Stimulated activated CD4-positive, alpha-beta T cell treated with anti-CD3 and anti-CD28 coated beads, Interleukin-2, amount 100 ng/mL, for 24 hours (primary cell): ENCODE measurements at regions not wholly inside any gene's neighbourhood (a gene's known extent, or its start where the extent isn't known, plus 50 kb on each side); places are given as distances from the start of the nearest gene placed in this dataset.
A peak's percentile ranks its signal among the peaks of the same experiment; 100 is the strongest.
"Not testable (repeated sequence)": the region's sequence is repeated elsewhere in the genome, so short reads cannot be mapped to it uniquely, and the experiment has no call there.

ENCODE experiments used
- DNase-seq, 2 donors: peaks; one replicate each; pipeline ENCODE4 v3.0.0-alpha.2; 2020

- DNase-seq = no peak
Observed at GRCh38 chr21:41582866-41583265, 74.9 kb upstream of the TMPRSS2 start.

- DNase-seq = no peak
Observed at GRCh38 chr21:41582298-41582840, 74.4 kb upstream of the TMPRSS2 start.

DNA sequence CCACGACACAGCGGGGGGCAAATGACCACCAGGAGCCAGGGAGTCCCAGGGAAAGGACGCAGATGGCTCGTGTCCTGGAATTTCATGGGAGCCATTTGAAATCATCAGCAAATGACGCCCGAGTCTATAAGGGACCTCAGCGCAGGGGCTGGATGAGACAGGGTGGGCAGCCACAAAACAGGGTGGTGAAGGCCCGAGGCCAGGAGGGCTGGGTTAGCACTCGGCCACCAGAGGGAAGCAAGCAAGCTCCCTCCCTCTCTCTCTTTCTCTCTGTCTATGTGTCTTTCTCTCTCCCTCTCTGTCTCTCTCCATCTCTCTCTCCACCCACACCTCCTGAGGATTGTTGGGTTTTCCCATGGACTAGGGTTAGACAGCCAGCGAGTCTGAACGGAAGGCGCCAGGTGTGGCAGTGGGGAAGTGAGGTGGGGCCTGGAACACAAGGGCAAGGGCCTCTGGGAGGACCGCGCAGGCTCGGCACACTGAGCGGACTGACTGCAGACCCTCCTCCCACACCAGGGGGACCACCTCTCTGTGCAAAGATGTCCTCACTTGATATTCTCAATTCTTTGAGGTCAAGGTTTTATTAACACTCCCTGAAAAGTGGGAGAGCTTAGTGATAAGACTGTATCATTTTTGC, 73.8 kb upstream of the TMPRSS2 start:
- DNase-seq = no peak

DNA sequence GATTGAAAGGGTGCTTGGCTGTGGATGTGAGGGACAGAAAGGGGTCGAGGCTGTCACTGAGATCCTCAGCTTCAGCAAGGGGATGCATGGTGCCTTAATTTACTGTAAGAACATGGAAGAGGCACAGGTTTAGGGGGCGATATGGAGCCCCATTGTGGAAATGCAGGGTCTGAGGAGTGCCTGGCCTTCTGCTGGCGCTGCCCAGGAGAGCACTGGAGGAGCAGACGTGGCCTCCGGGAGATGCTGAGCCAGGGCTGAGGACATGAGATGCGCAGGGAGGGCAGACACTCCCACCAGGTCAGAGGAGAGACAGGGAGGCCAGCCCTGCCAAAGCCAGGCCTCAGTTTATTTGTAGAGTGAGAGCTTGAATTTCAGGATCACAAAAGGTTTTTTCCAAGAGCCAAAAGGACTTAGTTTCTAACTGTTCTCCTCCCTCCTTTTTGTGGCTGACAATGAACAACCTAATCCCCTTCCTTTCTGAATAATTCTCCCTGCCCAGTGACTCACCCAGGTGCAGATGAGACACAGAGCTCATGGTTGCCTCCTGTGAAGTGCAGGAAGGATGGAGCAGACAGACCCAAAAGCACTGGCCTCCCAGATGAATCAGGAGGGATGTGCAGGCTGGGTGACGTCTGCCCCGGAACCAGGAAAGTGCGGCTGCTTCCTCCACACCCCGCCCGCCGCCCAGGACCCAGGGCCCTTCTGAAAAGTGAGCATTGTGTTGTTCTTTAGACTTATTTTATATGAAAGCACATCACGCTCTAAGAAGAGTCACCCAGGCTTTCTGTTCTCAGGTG, 73.0 kb upstream of the TMPRSS2 start:
- no peak for DNase-seq

DNA sequence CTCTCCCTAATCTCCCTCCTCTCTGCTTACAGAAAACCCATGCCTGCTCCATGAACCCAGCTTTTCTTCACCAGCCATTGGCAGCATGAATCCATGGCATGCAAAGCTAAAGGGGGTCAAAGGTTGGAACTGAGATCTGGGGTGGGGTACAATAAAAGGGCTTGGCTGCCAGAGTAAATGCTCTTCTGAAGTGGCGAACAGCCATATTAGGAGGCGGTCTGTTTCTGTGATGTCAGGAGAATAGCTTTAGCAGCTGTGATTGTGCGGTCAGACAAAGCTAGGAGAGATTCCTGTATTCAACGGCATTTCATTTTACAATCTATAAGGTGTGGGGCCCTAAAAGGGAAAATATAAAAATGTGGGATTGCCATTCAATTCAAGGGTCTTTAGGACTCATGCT, 71.7 kb upstream of the TMPRSS2 start:
- no peak for DNase-seq

GRCh38 chr21:41578716-41579115, 70.8 kb upstream of the TMPRSS2 start:
- no peak for DNase-seq

DNA sequence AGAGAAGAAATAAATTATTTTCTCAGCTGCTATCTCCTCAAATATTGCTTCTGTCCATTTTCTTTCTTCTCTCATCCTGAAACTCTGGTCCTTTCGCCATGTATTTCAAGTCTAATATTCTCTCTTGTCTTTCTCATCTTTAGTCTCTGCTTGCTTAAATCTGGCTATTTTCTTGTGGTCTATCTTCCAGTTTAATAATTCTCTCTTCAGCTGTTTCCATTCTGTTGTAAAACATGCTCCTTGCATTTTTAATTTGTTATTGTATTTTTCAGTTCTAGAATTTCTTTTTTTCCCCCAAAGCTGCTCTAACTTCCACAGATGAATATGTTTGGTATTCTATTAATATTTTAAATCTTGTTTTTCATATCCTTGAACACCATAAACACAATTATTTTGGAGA, 70.1 kb upstream of the TMPRSS2 start:
- DNase-seq = no peak

- no peak for DNase-seq
Observed at GRCh38 chr21:41576013-41576615, 68.2 kb upstream of the TMPRSS2 start.

DNA sequence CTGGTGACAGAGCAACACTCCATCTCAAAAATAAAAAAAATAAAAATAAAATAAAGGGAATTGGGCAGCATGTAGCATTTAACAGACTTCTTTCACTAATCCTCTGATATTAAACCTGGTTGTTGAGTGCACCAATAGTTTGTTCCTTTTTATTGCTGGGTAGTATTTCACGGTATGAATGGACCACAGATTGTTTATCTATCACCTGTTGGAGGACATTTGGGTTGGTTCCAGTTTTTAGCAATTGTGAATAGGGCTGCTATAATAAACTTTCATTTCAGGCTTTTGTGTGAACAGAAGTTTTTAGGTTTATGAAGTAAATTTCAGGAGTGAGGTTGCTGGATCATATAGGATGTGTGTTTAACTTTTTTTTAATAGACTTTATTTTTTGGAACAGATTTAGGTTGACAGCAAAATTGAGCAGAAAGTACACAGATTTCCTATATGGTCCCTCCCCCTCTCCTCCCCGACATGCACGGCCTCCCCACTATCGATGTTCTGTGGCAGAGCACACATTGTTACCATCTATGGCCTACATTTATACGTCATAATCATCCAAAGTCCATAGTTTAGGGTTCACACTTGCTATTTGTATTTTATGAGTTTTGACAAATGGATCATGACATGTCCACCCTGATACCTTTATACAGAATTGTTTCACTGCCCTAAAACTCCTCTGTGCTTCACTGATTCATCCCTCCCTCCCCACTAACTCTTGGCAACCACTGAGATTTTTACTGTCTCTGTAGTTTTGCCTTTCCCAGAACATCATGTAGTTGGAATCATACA, 66.1 kb upstream of the TMPRSS2 start:
- DNase-seq = no peak

- DNase-seq = no peak
Observed at GRCh38 chr21:41571938-41572510, 64.1 kb upstream of the TMPRSS2 start.

DNA sequence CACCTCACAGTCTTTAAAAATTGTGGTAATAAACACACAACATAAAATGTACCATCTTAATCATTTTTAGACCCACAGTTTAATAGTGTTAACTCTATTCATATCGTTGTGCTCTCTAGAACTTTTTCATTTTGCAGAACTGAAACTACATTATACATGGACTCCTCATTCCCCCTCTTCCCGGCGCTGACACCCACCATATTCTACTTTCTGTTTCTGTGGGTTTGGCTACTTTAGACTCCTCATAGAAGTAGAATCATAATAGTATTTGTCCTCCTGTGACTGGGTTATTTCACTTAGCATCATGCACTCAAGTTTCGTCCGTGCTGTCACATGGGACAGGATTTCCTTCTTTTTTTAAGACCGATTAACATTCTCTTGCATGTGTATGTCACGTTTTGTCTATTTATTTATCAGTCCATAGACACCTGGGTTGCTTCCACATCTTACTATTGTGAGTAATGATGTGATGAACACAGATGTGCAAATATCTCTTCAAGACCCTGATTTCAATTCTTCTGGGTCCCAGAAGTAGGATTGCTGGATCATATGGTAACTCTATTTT, 62.9 kb upstream of the TMPRSS2 start:
- DNase-seq = no peak

GRCh38 chr21:41568606-41569385, 60.8 kb upstream of the TMPRSS2 start:
- no peak for DNase-seq

DNA sequence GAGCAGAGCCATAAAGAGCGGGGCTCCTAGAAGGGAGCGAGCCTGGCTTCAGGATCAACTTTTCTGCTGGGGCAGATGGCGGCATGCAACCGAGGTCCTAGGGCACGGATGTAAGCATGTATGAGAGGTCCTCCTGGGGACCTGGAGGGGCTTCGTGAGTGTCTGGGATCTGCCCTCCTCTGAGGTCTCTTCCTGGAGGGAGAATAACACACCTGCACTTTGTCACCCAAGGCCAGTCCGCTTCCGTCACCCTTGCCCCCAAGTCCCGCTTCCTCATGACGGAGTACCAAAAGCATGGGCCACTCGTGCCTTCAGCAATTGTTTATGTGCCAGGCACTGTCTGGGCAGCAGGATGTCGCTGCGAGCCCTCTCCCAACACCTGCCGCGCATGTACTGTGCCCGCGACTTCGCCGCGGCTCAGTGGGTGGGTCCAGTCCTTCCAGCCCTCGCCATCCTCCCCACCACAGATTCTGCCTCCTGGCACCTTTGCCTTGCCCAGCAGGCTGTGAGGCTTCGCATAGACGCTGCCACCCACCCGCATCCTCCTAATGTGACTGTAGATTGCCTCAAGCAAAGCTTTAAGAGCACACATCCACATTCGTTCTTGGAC, 60.0 kb upstream of the TMPRSS2 start:
- no peak for DNase-seq

DNA sequence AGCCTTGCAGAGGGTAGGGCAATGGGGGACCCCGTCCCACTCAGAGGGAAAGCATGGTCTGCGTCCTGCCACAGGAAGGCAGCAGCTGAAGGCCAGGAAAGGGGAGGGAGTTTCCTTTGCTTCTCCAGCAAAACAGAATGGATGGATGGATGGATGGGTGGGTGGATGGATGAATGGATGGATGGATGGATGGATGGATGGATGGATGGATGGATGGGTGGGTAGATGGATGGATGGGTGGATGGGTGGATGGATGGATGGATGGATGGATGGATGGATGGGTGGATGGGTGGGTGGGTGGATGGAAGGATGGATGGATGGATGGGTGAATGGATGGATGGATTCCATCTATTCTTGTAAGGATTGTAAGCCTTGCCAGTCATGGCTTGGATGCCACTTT, 59.3 kb upstream of the TMPRSS2 start:
- not testable (repeated sequence) for DNase-seq

DNA sequence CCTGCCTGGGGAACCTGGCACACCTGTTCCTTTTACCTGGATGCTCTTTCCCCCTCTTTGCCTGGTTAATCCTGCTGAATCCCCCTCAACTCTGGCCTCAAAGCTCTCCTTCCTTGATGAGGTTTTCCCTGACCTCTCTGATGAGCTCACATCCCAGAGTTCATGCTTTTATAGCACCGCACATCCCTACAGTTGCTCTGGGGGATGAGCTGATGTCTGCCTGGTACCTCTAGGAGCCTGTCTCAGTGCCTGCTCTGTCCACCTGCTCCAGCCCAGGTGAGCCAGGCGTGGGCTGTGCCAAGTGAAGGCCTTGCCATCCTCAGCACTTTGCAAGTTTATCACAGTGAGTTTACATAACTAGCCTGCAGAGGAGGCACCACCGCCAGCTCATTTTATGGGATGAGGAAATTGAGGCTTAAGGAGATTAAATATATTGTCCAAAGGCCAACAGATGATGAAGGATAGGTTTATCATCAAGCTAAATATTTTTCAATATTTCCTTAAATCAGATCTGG, 58.6 kb upstream of the TMPRSS2 start:
- no peak for DNase-seq

DNA sequence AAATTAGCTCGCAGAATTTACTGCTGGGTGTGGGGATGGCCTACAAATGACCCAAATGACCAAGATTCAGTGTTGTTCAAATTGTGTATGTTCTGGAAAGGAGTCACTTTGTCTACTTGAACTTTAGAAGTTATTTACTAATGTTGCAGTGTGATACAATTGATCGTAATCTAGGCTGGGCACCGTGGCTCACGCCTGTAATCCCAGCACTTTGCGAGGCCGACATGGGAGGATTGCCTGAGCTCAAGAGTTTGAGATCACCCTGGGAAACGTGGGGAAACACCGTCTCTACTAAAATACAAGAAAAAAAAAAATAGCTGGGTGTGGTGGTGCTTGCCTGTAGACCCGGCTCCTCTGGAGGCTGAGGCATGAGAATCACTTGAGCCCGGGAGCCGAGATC, 57.6 kb upstream of the TMPRSS2 start:
- DNase-seq = no peak

DNA sequence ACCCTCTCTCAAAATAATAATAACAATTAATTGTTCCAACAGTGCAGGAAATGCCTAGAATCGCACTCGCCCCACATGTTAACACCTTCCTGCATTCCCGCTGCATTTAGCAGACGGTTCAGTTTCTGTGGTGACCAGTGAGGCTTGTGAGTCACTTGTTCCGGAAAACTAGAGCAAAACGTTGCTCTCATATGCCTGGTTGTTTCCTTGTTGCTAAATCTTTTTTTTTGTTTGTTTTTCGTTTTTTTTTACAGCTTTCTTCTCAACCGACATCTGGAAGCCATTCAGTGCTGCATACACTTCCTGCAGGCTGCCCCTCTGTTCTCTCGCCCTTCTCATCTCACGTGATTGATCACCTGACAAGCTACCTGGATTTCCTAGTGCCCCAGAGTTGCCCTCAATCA, 56.9 kb upstream of the TMPRSS2 start:
- peak in 1 of 2 donors; percentile 9 for DNase-seq

- no peak for DNase-seq
Observed at GRCh38 chr21:41562101-41563000, 54.4 kb upstream of the TMPRSS2 start.

DNA sequence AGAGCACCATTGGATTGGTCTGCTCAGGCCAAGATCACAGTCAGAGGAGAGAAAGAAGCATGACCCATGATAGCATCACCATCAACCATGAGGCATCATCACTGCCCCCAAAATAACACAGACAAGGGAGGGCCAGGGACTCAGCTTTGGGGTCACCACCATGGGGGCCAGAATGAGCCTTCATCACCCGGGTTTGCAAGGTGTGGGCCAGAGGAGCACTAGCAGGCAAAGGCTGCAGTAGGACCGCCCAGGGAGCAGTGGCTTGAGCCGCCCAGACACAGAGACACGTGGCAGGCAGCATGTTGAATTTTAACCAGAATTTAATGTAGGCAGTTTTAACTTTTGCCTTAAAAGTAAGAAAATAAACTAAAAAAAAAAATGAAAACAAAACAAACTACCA, 53.7 kb upstream of the TMPRSS2 start:
- no peak for DNase-seq

GRCh38 chr21:41560661-41561158, 52.8 kb upstream of the TMPRSS2 start:
- no peak for DNase-seq
